Sigmoid colon (tissue), 4 donors: ENCODE measurements at regions not wholly inside any gene's neighbourhood (a gene's known extent, or its start where the extent isn't known, plus 50 kb on each side); places are given as distances from the start of the nearest gene placed in this dataset.

Experiments
- CTCF ChIP-seq, 4 experiments: fragments of 450-650 bp in 3 of 4; fragments of 200-600 bp in 1 of 4; IDR thresholded peaks; one replicate each; pipeline ENCODE4 v1.5.1; 2016 to 2019; ENCODE audit warnings: antibody characterized with exemption in 4 of 4, mild to moderate bottlenecking in 3 of 4, moderate library complexity in 2 of 4
- EP300 ChIP-seq, 4 donors: sonication (generic); formaldehyde crosslinking; IDR thresholded peaks; one replicate each; pipeline ENCODE4 v1.6.1; 2017; ENCODE audit warnings: antibody characterized with exemption in 4 of 4
- POLR2A ChIP-seq, 2 donors: fragments of 450-650 bp; IDR thresholded peaks; one replicate each; pipeline ENCODE4 v1.6.1; 2016; ENCODE audit warnings: antibody characterized with exemption in 2 of 2, mild to moderate bottlenecking in 2 of 2, moderate library complexity in 2 of 2

GRCh38 chr5:160506006-160507004 lies 84.7 kb downstream of the PTTG1 start:
- no peak for TF ChIP-seq CTCF (IDR thresholded peaks at IDR 0.05)
- TF ChIP-seq EP300 (IDR thresholded peaks at IDR 0.05) = no peak
- no peak for TF ChIP-seq POLR2A (IDR thresholded peaks at IDR 0.05)
